ELF-1 (cell line): ENCODE measurements at regions not wholly inside any gene's neighbourhood (a gene's known extent, or its start where the extent isn't known, plus 50 kb on each side); places are given as distances from the start of the nearest gene placed in this dataset.
A peak's percentile ranks its signal among the peaks of the same experiment; 100 is the strongest.

ENCODE experiments used
- DNase-seq: peaks from one replicate; pipeline ENCODE4 v3.0.0-alpha.2; 2016; ENCODE audit warnings: low read depth, low spot score

GRCh38 chr15:69836526-69837230 lies 261.0 kb downstream of the TLE3 start:
- no peak for DNase-seq

- no peak for DNase-seq
Observed at GRCh38 chr15:69838338-69838737, 259.4 kb downstream of the TLE3 start.

- DNase-seq, result no peak
Observed at GRCh38 chr15:69838994-69839393, 258.7 kb downstream of the TLE3 start.

GRCh38 chr15:69841113-69841828 lies 256.4 kb downstream of the TLE3 start:
- DNase-seq, result no peak

GRCh38 chr15:69842851-69843250 lies 254.9 kb downstream of the TLE3 start:
- DNase-seq, result no peak

- DNase-seq, result no peak
Observed at GRCh38 chr15:69843276-69843899, 254.3 kb downstream of the TLE3 start.

- no peak for DNase-seq
Observed at GRCh38 chr15:69843900-69844304, 253.8 kb downstream of the TLE3 start.

GRCh38 chr15:69845159-69845558 lies 252.6 kb downstream of the TLE3 start:
- DNase-seq, result no peak

GRCh38 chr15:69847625-69848024 lies 250.1 kb downstream of the TLE3 start:
- no peak for DNase-seq

- no peak for DNase-seq
Observed at GRCh38 chr15:69848096-69848495, 249.6 kb downstream of the TLE3 start.

GRCh38 chr15:69848551-69849231 lies 249.0 kb downstream of the TLE3 start:
- no peak for DNase-seq

GRCh38 chr15:69849232-69849610 lies 248.5 kb downstream of the TLE3 start:
- no peak for DNase-seq

GRCh38 chr15:69852482-69852881 lies 245.2 kb downstream of the TLE3 start:
- DNase-seq, result no peak

GRCh38 chr15:69852916-69853315 lies 244.8 kb downstream of the TLE3 start:
- no peak for DNase-seq

GRCh38 chr15:69853544-69853951 lies 244.2 kb downstream of the TLE3 start:
- peak; percentile 78 for DNase-seq

GRCh38 chr15:69854001-69854400 lies 243.7 kb downstream of the TLE3 start:
- DNase-seq, result no peak

- peak; percentile 33 for DNase-seq
Observed at GRCh38 chr15:69854521-69855181, 243.1 kb downstream of the TLE3 start.

GRCh38 chr15:69855258-69856000 lies 242.3 kb downstream of the TLE3 start:
- peak; percentile 60 for DNase-seq

GRCh38 chr15:69857250-69857649 lies 240.5 kb downstream of the TLE3 start:
- DNase-seq, result no peak

GRCh38 chr15:69857686-69858391 lies 239.9 kb downstream of the TLE3 start:
- peak; percentile 70 for DNase-seq
